ENCODE measurements at regions not wholly inside any gene's neighbourhood (a gene's known extent, or its start where the extent isn't known, plus 50 kb on each side); places are given as distances from the start of the nearest gene placed in this dataset.
"Not testable (repeated sequence)": the region's sequence is repeated elsewhere in the genome, so short reads cannot be mapped to it uniquely, and the experiment has no call there.

GRCh38 chr12:89833337-89834252 lies 125.0 kb upstream of the ATP2B1 start:
- no peak for DNase-seq

- DNase-seq = no peak
Observed at GRCh38 chr12:89832336-89832735, 123.7 kb upstream of the ATP2B1 start.

- DNase-seq = no peak
Observed at GRCh38 chr12:89831310-89832095, 122.9 kb upstream of the ATP2B1 start.

- DNase-seq = no peak
Observed at GRCh38 chr12:89829434-89829975, 120.9 kb upstream of the ATP2B1 start.

- no peak for DNase-seq
Observed at GRCh38 chr12:89828575-89828974, 119.9 kb upstream of the ATP2B1 start.

- DNase-seq = no peak
Observed at GRCh38 chr12:89827592-89827991, 119.0 kb upstream of the ATP2B1 start.

- DNase-seq = no peak
Observed at GRCh38 chr12:89826468-89826867, 117.8 kb upstream of the ATP2B1 start.

GRCh38 chr12:89825591-89826449 lies 117.2 kb upstream of the ATP2B1 start:
- no peak for DNase-seq

GRCh38 chr12:89824822-89825221 lies 116.2 kb upstream of the ATP2B1 start:
- DNase-seq = no peak

- not testable (repeated sequence) for DNase-seq
Observed at GRCh38 chr12:89822992-89823391, 114.4 kb upstream of the ATP2B1 start.

GRCh38 chr12:89821896-89822295 lies 113.3 kb upstream of the ATP2B1 start:
- no peak for DNase-seq

- no peak for DNase-seq
Observed at GRCh38 chr12:89817501-89818226, 109.0 kb upstream of the ATP2B1 start.

- no peak for DNase-seq
Observed at GRCh38 chr12:89815225-89815624, 106.6 kb upstream of the ATP2B1 start.

GRCh38 chr12:89803412-89803811 lies 94.8 kb upstream of the ATP2B1 start:
- DNase-seq = no peak

- DNase-seq = no peak
Observed at GRCh38 chr12:89801284-89801683, 92.6 kb upstream of the ATP2B1 start.

- DNase-seq = no peak
Observed at GRCh38 chr12:89800435-89800834, 91.8 kb upstream of the ATP2B1 start.

- no peak for DNase-seq
Observed at GRCh38 chr12:89799316-89799715, 90.7 kb upstream of the ATP2B1 start.

- no peak for DNase-seq
Observed at GRCh38 chr12:89797436-89797835, 88.8 kb upstream of the ATP2B1 start.

GRCh38 chr12:89796798-89797382 lies 88.3 kb upstream of the ATP2B1 start:
- no peak for DNase-seq

GRCh38 chr12:89793946-89794345 lies 85.3 kb upstream of the ATP2B1 start:
- DNase-seq = no peak

- DNase-seq = no peak
Observed at GRCh38 chr12:89791286-89791685, 82.6 kb upstream of the ATP2B1 start.

- no peak for DNase-seq
Observed at GRCh38 chr12:89789862-89790261, 81.2 kb upstream of the ATP2B1 start.
